Hepatocyte (in vitro differentiated cells): ENCODE measurements at regions not wholly inside any gene's neighbourhood (a gene's known extent, or its start where the extent isn't known, plus 50 kb on each side); places are given as distances from the start of the nearest gene placed in this dataset.

Experiments used
- CTCF ChIP-seq: fragments of 200-600 bp; sonication (generic); IDR thresholded peaks from 2 replicates; pipeline ENCODE4 v1.5.1; 2016; ENCODE audit warnings: antibody characterized with exemption, mild to moderate bottlenecking; ENCODE audit not compliant: poor library complexity
- EZH2phosphoT487 ChIP-seq: fragments of 200-600 bp; sonication (generic); IDR thresholded peaks from one replicate; pipeline ENCODE4 v1.6.1; 2018; ENCODE audit warnings: antibody characterized with exemption, mild to moderate bottlenecking, low read depth, moderate library complexity; ENCODE audit not compliant: unreplicated experiment, severe bottlenecking

- TF ChIP-seq CTCF (no peak), EZH2phosphoT487 (no peak)
Measured at GRCh38 chr15:95044745-95045417, 813.5 kb downstream of the MCTP2 start.
